HUES6 (cell line): ENCODE measurements at regions not wholly inside any gene's neighbourhood (a gene's known extent, or its start where the extent isn't known, plus 50 kb on each side); places are given as distances from the start of the nearest gene placed in this dataset.

ENCODE experiments used
- H3K27ac ChIP-seq: 2 replicates; pipeline ENCODE4 v1.7.0; 2013; ENCODE audit warnings: low read depth, mild to moderate bottlenecking, low read length, inconsistent platforms
- H3K27me3 ChIP-seq: 2 replicates; pipeline ENCODE4 v1.6.1; 2013; ENCODE audit warnings: low read length; ENCODE audit not compliant: control insufficient read depth, insufficient read depth
- H3K36me3 ChIP-seq: 2 replicates; pipeline ENCODE4 v1.6.1; 2013; ENCODE audit warnings: low read length; ENCODE audit not compliant: control insufficient read depth, insufficient read depth
- H3K4me1 ChIP-seq: 2 replicates; pipeline ENCODE4 v1.6.1; 2013; ENCODE audit warnings: low read length; ENCODE audit not compliant: control insufficient read depth, insufficient read depth
- H3K4me3 ChIP-seq: 2 replicates; pipeline ENCODE4 v1.5.1; 2013; ENCODE audit warnings: low read depth, low read length
- H3K9ac ChIP-seq: one replicate; pipeline ENCODE4 v1.6.1; 2013; ENCODE audit warnings: mild to moderate bottlenecking, low read length
- H3K9me3 ChIP-seq: 2 replicates; pipeline ENCODE4 v1.6.1; 2013; ENCODE audit warnings: low read depth, low read length; ENCODE audit not compliant: control insufficient read depth, insufficient read depth

DNA sequence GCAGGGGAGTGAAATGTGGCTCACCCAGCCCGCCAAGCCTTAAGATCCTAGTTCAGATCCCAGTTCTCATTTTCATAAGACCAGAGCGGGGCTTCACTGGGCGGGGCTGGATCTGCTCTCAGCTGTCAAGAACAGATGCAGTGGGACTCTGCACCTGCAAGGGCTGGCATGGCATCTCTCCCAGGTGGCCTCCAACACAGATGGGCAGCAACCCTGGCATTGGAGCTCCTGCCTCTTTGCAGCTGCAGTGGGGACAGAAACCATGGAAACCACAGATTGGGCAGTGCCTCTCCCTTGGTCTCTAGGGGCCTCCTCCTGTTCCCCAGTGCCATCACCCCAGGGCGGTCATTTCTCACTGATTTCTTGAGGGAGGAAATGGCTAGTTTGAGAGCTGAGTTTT lies 267.7 kb downstream of the PRDM2 start:
- H3K27me3 ChIP-seq = peaks cover 30% of the 10 kb centered on the region; the same call in 1 of the 2 replicates
- H3K4me1 ChIP-seq = no peaks in the 10 kb centered on the region
- H3K4me3 ChIP-seq = no peak overlapping the region
- no peaks in the 10 kb centered on the region for H3K36me3 ChIP-seq
- peaks cover 7% of the 10 kb centered on the region; the same call in 1 of the 2 replicates for H3K9me3 ChIP-seq
- H3K9ac ChIP-seq = no peak overlapping the region
- H3K27ac ChIP-seq = no peak overlapping the region

DNA sequence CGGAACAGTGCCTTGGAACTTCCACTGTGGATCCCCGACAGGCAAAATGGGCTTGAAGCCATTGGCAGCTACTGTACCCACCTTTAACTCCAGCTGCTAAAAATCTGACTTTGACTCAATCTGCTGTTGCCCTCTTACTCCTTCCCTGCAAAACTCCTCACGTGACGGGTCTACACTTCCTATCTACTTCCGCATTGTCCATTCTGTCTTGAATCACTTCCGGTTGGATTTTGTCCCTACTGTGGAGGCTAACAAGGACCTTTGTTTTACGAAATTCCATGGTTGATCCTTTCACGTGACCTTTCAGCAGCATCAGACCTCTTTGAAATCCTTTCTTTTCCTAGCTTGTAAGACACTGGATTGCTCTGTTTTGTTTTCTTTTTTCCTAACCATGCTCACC lies 268.4 kb downstream of the PRDM2 start:
- H3K27ac ChIP-seq = no peak overlapping the region
- peaks cover 33% of the 10 kb centered on the region; the same call in 1 of the 2 replicates for H3K27me3 ChIP-seq
- H3K4me1 ChIP-seq = no peaks in the 10 kb centered on the region
- H3K36me3 ChIP-seq = no peaks in the 10 kb centered on the region
- no peak overlapping the region for H3K4me3 ChIP-seq
- no peak overlapping the region for H3K9ac ChIP-seq
- H3K9me3 ChIP-seq = peaks cover 7% of the 10 kb centered on the region; the same call in 1 of the 2 replicates

DNA sequence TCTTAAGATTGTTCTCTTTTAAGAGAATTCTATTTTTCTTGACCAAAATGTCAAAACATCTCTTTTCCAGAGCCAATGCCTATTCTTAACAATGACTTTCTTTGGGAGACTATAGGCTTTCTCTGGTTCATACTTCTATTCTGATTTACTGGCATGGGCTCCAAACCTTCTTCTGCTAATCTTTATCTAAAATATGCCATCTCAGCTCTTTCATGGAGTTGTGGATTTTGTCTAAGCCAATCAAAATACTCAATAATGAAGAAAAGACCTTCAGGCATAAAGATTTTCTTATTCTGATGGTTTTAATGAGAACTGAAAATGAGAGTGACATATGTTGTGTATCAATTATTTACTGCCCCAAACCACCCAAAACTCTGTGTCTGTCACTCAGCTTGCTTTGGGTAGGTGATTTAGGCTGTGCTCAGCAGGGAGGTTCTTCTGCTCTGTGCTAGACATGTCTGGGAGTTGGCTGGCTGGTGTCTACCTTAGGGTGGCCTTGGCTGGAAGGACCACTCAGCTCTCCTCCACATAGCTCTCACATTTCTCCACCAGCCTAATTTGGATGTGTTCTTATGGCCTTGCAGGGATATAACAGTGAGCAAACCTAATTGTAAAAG lies 270.8 kb downstream of the PRDM2 start:
- Histone ChIP-seq H3K4me1 (no peaks in the 10 kb centered on the region), H3K4me3 (no peak overlapping the region), H3K27me3 (peaks cover 46% of the 10 kb centered on the region), H3K9ac (no peak overlapping the region), H3K36me3 (no peaks in the 10 kb centered on the region), H3K9me3 (peaks cover 7% of the 10 kb centered on the region; the same call in 1 of the 2 replicates), H3K27ac (no peak overlapping the region)

DNA sequence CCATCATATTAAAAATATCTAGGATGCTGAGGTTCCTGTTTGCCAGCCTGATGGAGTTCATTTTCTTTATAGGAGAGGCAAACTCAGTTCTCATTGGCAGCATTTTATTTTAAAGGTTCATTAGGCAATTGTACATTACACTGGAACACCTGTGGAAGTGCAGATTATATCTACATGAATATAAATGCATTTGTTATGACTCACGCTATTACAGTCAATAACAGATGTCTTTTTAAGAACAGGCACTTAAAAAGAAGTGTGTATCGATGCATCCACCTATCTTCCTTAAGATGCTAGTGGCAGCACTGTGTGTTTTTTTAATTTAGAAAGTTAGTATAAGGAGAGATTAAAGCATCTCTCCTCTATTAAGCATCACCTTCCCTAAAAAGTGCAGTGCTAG lies 276.5 kb downstream of the PRDM2 start:
- Histone ChIP-seq H3K27me3 (peaks cover 31% of the 10 kb centered on the region), H3K27ac (no peak overlapping the region), H3K4me3 (no peak overlapping the region), H3K4me1 (no peaks in the 10 kb centered on the region), H3K9ac (no peak overlapping the region), H3K36me3 (no peaks in the 10 kb centered on the region), H3K9me3 (no peaks in the 10 kb centered on the region)

DNA sequence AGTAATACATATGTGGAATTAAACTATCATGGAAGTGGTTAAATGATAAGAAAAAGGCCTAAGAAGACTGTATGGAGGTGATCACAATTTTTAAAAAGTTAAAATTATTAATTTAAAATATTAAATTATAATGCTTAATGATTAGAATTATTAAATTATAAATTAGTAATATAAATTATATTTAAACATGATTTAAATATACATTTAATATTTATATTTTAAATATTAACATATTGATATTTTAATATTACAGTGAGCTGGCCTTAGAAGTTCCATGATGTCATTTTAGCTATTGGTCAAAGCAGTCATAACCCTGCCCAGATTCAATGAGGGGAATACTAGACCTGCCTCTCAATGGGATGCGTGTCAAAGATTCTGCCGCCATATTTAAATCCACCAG lies 281.2 kb downstream of the PRDM2 start:
- H3K27me3 ChIP-seq = no peaks in the 10 kb centered on the region; the same call in none of the 2 replicates
- H3K36me3 ChIP-seq = no peaks in the 10 kb centered on the region
- peaks cover 8% of the 10 kb centered on the region; the same call in 1 of the 2 replicates for H3K9me3 ChIP-seq
- no peaks in the 10 kb centered on the region for H3K4me1 ChIP-seq
- H3K27ac ChIP-seq = no peak overlapping the region
- no peak overlapping the region for H3K9ac ChIP-seq
- no peak overlapping the region for H3K4me3 ChIP-seq

DNA sequence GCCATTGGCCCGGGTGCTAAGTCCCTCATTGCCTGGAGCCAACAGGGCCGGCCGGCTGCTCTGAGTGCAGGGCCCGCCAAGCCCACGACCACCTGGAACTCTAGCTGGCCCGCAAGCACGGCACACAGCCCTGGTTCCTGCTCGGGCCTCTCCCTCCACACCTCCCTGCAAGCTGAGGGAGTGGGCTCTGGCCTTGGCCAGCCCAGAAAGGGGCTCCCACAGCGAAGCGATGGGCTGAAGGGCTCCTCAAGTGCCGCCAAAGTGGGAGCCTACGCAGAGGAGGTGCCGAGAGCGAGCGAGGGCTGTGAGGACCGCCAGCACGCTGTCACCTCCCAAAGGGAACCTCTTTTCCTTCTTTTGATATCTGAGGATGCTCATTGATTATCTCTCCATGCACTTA lies 283.4 kb downstream of the PRDM2 start:
- Histone ChIP-seq H3K36me3 (no peaks in the 10 kb centered on the region), H3K9ac (no peak overlapping the region), H3K27ac (no peak overlapping the region), H3K4me3 (no peak overlapping the region), H3K9me3 (peaks cover 8% of the 10 kb centered on the region; the same call in 1 of the 2 replicates), H3K4me1 (no peaks in the 10 kb centered on the region), H3K27me3 (peaks cover 3% of the 10 kb centered on the region; the same call in 1 of the 2 replicates)

DNA sequence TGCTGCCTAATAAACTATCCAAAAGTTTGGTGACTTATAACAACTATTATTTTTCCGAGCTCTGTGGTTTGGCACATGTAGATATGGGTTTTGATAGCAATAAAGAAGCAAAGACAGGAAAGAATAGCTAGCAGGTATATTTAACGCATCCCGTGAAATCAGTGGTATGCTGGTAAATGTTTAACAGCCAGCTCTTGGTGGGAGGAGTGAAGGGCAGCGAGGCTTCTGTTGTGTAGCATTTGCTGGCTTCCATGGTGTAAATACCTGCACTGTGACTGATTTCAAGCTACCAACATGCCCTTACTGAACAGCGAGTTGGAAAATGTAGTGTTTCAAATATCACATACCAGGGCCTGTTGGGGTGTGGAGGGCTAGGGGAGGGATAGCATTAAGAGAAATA lies 291.0 kb downstream of the PRDM2 start:
- Histone ChIP-seq H3K4me3 (no peak overlapping the region), H3K4me1 (peaks cover under 1% of the 10 kb centered on the region; the same call in 1 of the 2 replicates), H3K27me3 (peaks cover 10% of the 10 kb centered on the region), H3K36me3 (no peaks in the 10 kb centered on the region), H3K9ac (no peak overlapping the region), H3K27ac (no peak overlapping the region), H3K9me3 (peaks cover 2% of the 10 kb centered on the region; the same call in 1 of the 2 replicates)

DNA sequence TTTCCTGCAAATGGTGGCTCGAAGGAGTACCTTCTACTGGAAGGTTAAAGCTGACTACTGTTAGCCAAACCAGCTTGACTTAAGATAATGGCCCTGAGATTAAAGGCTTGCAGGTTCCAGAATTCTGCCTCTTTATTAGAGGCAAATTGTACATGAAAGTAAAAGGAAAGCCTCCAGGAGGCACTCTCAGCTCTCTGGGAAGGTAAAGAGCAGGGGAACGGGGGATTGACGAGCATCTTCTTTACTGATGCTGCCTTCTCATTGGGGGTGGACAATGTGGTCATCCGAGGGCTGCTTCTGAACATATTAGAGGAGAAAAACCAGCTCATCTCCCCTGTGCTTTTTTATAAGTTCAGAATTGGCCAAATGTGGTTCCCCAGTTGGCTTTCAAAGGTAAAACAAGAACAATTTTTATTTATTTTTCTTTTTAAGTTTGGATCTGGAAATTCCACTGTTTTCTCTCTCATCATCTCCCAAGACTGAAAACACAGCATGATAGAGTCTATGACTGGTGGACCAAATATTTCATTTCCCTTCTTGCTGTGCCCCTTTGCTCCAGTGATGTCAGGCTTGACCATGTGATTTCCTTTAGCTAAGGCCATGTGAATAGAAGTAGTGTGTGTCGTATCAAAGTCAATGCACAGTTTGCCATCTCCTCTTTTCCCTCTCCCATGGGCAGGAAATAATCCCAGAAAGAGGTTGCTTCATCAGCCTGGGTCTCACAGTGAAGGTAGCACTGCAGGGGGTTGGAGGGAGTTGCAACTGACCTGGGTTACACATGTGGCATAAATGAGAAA lies 292.7 kb downstream of the PRDM2 start:
- no peaks in the 10 kb centered on the region for H3K36me3 ChIP-seq
- no peak overlapping the region for H3K27ac ChIP-seq
- peaks cover 7% of the 10 kb centered on the region for H3K27me3 ChIP-seq
- peaks cover 11% of the 10 kb centered on the region for H3K9me3 ChIP-seq
- no peak overlapping the region for H3K9ac ChIP-seq
- no peak overlapping the region for H3K4me3 ChIP-seq
- H3K4me1 ChIP-seq = peaks cover 6% of the 10 kb centered on the region; the same call in 1 of the 2 replicates

DNA sequence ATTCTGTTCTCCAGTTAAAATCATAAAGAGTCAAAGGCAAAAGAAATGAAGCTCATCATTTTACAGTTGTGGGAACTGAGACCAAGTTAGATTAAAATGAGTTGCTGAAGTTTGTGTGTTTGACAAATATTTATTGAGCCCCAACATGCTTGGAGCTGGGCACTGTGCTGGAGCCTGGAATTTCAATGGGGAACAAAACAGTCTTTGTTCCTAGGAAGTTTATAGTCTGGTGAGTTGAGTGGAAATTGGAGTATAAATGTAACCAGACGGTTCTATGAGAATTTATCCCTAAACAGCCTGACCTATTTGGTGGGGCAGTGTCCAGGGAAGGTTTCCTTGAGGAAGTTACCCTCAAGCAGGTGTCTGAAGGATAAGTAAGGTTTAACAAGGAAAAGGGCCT lies 294.4 kb downstream of the PRDM2 start:
- Histone ChIP-seq H3K4me3 (no peak overlapping the region), H3K9me3 (peaks cover 11% of the 10 kb centered on the region), H3K27me3 (peaks cover 7% of the 10 kb centered on the region), H3K9ac (no peak overlapping the region), H3K36me3 (no peaks in the 10 kb centered on the region), H3K27ac (no peak overlapping the region), H3K4me1 (peaks cover 6% of the 10 kb centered on the region; the same call in 1 of the 2 replicates)

DNA sequence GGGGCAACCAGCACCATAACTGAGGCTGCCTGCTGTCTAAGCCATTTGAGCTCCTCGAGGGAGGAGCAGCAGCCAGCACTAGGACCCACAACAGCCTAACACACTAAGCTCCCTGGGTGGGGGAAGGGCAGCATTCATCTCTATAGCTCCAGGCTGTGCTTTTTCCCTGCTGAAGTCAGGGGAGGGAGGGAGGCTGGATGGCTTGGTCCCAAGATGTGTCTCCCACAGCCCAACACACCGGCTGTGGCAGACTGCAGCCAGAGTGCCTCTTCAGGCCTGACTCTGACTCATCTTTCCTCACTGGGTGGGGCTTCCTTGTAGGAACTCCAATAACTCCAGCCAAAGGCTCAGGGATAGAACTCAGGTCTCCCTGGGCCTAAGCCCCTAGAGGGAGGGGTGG lies 296.3 kb downstream of the PRDM2 start:
- Histone ChIP-seq H3K9ac (no peak overlapping the region), H3K9me3 (peaks cover 11% of the 10 kb centered on the region), H3K27me3 (peaks cover 4% of the 10 kb centered on the region; the same call in 1 of the 2 replicates), H3K27ac (no peak overlapping the region), H3K36me3 (no peaks in the 10 kb centered on the region), H3K4me3 (no peak overlapping the region), H3K4me1 (peaks cover 6% of the 10 kb centered on the region; the same call in 1 of the 2 replicates)

DNA sequence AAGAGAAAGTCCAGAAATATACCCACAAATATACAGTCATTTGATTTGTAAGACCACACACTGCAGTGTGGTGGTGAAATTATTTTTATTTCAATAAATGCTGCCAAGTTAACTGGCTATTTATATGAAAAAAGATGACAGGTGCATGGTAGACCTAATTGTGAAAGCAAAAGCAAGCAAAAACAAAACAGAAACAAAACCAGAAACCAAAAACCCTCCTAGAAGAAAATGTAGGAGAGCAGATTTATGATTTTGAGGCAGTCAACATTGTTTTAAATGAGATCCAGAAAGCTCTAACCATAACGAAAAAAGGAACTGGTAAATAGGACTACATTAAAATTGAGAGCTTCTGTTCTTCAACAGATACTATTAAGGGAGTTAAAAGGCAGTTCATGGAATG lies 303.6 kb downstream of the PRDM2 start:
- Histone ChIP-seq H3K4me3 (no peak overlapping the region), H3K9me3 (no peaks in the 10 kb centered on the region; the same call in 1 of the 2 replicates), H3K4me1 (no peaks in the 10 kb centered on the region), H3K27me3 (peaks cover 8% of the 10 kb centered on the region; the same call in 1 of the 2 replicates), H3K9ac (no peak overlapping the region), H3K36me3 (no peaks in the 10 kb centered on the region), H3K27ac (no peak overlapping the region)
